Breast epithelium (tissue), 3 donors: ENCODE measurements at regions not wholly inside any gene's neighbourhood (a gene's known extent, or its start where the extent isn't known, plus 50 kb on each side); places are given as distances from the start of the nearest gene placed in this dataset.

Source experiments
- POLR2A ChIP-seq: fragments of 450-650 bp; IDR thresholded peaks from one replicate; pipeline ENCODE4 v1.6.1; 2016; ENCODE audit warnings: antibody characterized with exemption, mild to moderate bottlenecking, moderate library complexity
- TF ChIP-seq, protein P1 (sequence below), 3 donors: fragments of 450-650 bp; IDR thresholded peaks; one replicate each; pipeline ENCODE4 v1.5.1; 2016 to 2017; ENCODE audit warnings: antibody characterized with exemption in 3 of 3, mild to moderate bottlenecking in 3 of 3, moderate library complexity in 3 of 3

GRCh38 chr22:48171271-48171691 is 1408.8 kb downstream of the TBC1D22A start:
- no peak for TF ChIP-seq POLR2A
- TF ChIP-seq, protein P1, sequence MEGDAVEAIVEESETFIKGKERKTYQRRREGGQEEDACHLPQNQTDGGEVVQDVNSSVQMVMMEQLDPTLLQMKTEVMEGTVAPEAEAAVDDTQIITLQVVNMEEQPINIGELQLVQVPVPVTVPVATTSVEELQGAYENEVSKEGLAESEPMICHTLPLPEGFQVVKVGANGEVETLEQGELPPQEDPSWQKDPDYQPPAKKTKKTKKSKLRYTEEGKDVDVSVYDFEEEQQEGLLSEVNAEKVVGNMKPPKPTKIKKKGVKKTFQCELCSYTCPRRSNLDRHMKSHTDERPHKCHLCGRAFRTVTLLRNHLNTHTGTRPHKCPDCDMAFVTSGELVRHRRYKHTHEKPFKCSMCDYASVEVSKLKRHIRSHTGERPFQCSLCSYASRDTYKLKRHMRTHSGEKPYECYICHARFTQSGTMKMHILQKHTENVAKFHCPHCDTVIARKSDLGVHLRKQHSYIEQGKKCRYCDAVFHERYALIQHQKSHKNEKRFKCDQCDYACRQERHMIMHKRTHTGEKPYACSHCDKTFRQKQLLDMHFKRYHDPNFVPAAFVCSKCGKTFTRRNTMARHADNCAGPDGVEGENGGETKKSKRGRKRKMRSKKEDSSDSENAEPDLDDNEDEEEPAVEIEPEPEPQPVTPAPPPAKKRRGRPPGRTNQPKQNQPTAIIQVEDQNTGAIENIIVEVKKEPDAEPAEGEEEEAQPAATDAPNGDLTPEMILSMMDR (IDR thresholded peaks at IDR 0.05): no peak
